Testis (tissue), 2 donors: ENCODE measurements at regions not wholly inside any gene's neighbourhood (a gene's known extent, or its start where the extent isn't known, plus 50 kb on each side); places are given as distances from the start of the nearest gene placed in this dataset.

Source experiments
- POLR2A ChIP-seq: fragments of 450-650 bp; IDR thresholded peaks from one replicate; pipeline ENCODE4 v1.6.1; 2017; ENCODE audit warnings: antibody characterized with exemption, mild to moderate bottlenecking, moderate library complexity
- TF ChIP-seq, protein P1 (sequence below), 3 experiments: fragments of 450-650 bp in 2 of 3; fragments of 200-600 bp in 1 of 3; sonication (generic) in 1 of 3; IDR thresholded peaks; one replicate each; pipeline ENCODE4 v1.5.1; 2016 to 2019; ENCODE audit warnings: antibody characterized with exemption in 3 of 3, mild to moderate bottlenecking in 2 of 3, moderate library complexity in 1 of 3

DNA sequence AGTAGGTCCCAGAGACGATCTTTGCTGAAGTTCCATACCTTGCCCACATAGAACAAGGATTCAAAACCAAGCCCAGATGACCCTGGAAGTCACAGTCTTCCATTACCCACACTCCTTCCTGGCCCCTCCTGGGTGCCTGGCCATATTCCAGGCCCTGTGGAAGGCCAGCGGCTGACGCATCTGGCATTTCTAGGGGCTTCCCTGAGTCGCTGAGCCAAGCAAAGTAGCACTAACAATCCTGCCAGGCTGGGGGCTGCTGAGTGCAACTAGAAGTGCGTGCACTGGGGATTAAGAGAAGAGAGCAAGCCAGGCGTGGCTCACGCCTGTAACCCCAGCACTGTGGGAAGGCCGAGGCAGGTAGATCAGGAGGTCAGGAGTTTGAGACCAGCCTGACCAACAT is 175.2 kb upstream of the CPEB2 start:
- TF ChIP-seq, protein P1, sequence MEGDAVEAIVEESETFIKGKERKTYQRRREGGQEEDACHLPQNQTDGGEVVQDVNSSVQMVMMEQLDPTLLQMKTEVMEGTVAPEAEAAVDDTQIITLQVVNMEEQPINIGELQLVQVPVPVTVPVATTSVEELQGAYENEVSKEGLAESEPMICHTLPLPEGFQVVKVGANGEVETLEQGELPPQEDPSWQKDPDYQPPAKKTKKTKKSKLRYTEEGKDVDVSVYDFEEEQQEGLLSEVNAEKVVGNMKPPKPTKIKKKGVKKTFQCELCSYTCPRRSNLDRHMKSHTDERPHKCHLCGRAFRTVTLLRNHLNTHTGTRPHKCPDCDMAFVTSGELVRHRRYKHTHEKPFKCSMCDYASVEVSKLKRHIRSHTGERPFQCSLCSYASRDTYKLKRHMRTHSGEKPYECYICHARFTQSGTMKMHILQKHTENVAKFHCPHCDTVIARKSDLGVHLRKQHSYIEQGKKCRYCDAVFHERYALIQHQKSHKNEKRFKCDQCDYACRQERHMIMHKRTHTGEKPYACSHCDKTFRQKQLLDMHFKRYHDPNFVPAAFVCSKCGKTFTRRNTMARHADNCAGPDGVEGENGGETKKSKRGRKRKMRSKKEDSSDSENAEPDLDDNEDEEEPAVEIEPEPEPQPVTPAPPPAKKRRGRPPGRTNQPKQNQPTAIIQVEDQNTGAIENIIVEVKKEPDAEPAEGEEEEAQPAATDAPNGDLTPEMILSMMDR (IDR thresholded peaks at IDR 0.05) = no peak
- no peak for TF ChIP-seq POLR2A
